ENCODE measurements at regions not wholly inside any gene's neighbourhood (a gene's known extent, or its start where the extent isn't known, plus 50 kb on each side); places are given as distances from the start of the nearest gene placed in this dataset.
"Not testable (repeated sequence)": the region's sequence is repeated elsewhere in the genome, so short reads cannot be mapped to it uniquely, and the experiment has no call there.

- Mint-ChIP-seq H3K36me3 (no peaks in the 10 kb centered on the region), H3K9me3 (peaks cover 6% of the 10 kb centered on the region), H3K4me3 (no peak overlapping the region), H3K27me3 (no peaks in the 10 kb centered on the region), H3K27ac (no peak overlapping the region), H3K4me1 (no peaks in the 10 kb centered on the region)
- POLR2A ChIA-PET: no interaction called here
- no peak for ATAC-seq (ENCODE audit: low read depth)
- no peak for DNase-seq
Measured at GRCh38 chr11:97615546-97615945, 1225.7 kb downstream of the JRKL start.

- POLR2A ChIA-PET: no interaction called here
- no peak overlapping the region for H3K27ac Mint-ChIP-seq
- H3K36me3 Mint-ChIP-seq: no peaks in the 10 kb centered on the region
- H3K27me3 Mint-ChIP-seq: no peaks in the 10 kb centered on the region
- DNase-seq (no peak), ATAC-seq (ENCODE audit: low read depth) (no peak)
- no peak overlapping the region for H3K4me3 Mint-ChIP-seq
- H3K4me1 Mint-ChIP-seq: no peaks in the 10 kb centered on the region
- peaks cover 6% of the 10 kb centered on the region for H3K9me3 Mint-ChIP-seq
Measured at GRCh38 chr11:97617031-97617430, 1227.2 kb downstream of the JRKL start.

GRCh38 chr11:97620007-97620406 lies 1230.2 kb downstream of the JRKL start:
- DNase-seq (no peak), ATAC-seq (ENCODE audit: low read depth) (no peak)
- no peaks in the 10 kb centered on the region for H3K36me3 Mint-ChIP-seq
- no peak overlapping the region for H3K27ac Mint-ChIP-seq
- no peaks in the 10 kb centered on the region for H3K27me3 Mint-ChIP-seq
- POLR2A ChIA-PET: no interaction called here
- H3K4me3 Mint-ChIP-seq: no peak overlapping the region
- H3K9me3 Mint-ChIP-seq: peaks cover 7% of the 10 kb centered on the region
- no peaks in the 10 kb centered on the region for H3K4me1 Mint-ChIP-seq

GRCh38 chr11:97621282-97621681 lies 1231.5 kb downstream of the JRKL start:
- Mint-ChIP-seq H3K4me1 (no peaks in the 10 kb centered on the region), H3K4me3 (no peak overlapping the region), H3K27me3 (no peaks in the 10 kb centered on the region), H3K36me3 (no peaks in the 10 kb centered on the region), H3K9me3 (peaks cover 5% of the 10 kb centered on the region), H3K27ac (no peak overlapping the region)
- ATAC-seq (ENCODE audit: low read depth): no peak
- POLR2A ChIA-PET: no interaction called here
- no peak for DNase-seq

- H3K27ac Mint-ChIP-seq: no peak overlapping the region
- H3K4me1 Mint-ChIP-seq: no peaks in the 10 kb centered on the region
- ATAC-seq (ENCODE audit: low read depth) (no peak), DNase-seq (no peak)
- POLR2A ChIA-PET: no interaction called here
- H3K4me3 Mint-ChIP-seq: no peak overlapping the region
- H3K27me3 Mint-ChIP-seq: no peaks in the 10 kb centered on the region
- H3K9me3 Mint-ChIP-seq: peaks cover 4% of the 10 kb centered on the region
- H3K36me3 Mint-ChIP-seq: no peaks in the 10 kb centered on the region
Measured at GRCh38 chr11:97622795-97623194, 1233.0 kb downstream of the JRKL start.

- ATAC-seq (ENCODE audit: low read depth); H3K27ac Mint-ChIP-seq; H3K27me3 Mint-ChIP-seq; H3K36me3 Mint-ChIP-seq; H3K4me1 Mint-ChIP-seq; POLR2A ChIA-PET; DNase-seq; H3K4me3 Mint-ChIP-seq: not testable (repeated sequence)
- peaks cover 15% of the 10 kb centered on the region for H3K9me3 Mint-ChIP-seq
Measured at GRCh38 chr11:97636741-97637140, 1246.9 kb downstream of the JRKL start.

- H3K36me3 Mint-ChIP-seq: no peaks in the 10 kb centered on the region
- no peaks in the 10 kb centered on the region for H3K4me1 Mint-ChIP-seq
- DNase-seq: no peak
- H3K4me3 Mint-ChIP-seq: no peak overlapping the region
- no peak for ATAC-seq (ENCODE audit: low read depth)
- H3K9me3 Mint-ChIP-seq: peaks cover 15% of the 10 kb centered on the region
- POLR2A ChIA-PET: no interaction called here
- H3K27me3 Mint-ChIP-seq: no peaks in the 10 kb centered on the region
- H3K27ac Mint-ChIP-seq: no peak overlapping the region
Measured at GRCh38 chr11:97637701-97638100, 1247.9 kb downstream of the JRKL start.

- no peak for ATAC-seq (ENCODE audit: low read depth)
- no peak for DNase-seq
- POLR2A ChIA-PET: no interaction called here
- no peaks in the 10 kb centered on the region for H3K4me1 Mint-ChIP-seq
- H3K27ac Mint-ChIP-seq: no peak overlapping the region
- H3K36me3 Mint-ChIP-seq: no peaks in the 10 kb centered on the region
- no peaks in the 10 kb centered on the region for H3K27me3 Mint-ChIP-seq
- H3K4me3 Mint-ChIP-seq: no peak overlapping the region
- peaks cover 15% of the 10 kb centered on the region for H3K9me3 Mint-ChIP-seq
Measured at GRCh38 chr11:97638641-97639224, 1248.9 kb downstream of the JRKL start.

GRCh38 chr11:97641988-97642387 lies 1252.2 kb downstream of the JRKL start:
- no peak for ATAC-seq (ENCODE audit: low read depth)
- Mint-ChIP-seq H3K9me3 (peaks cover 10% of the 10 kb centered on the region), H3K4me3 (no peak overlapping the region), H3K27me3 (no peaks in the 10 kb centered on the region), H3K27ac (no peak overlapping the region), H3K4me1 (no peaks in the 10 kb centered on the region), H3K36me3 (no peaks in the 10 kb centered on the region)
- POLR2A ChIA-PET: no interaction called here
- DNase-seq: no peak

- H3K4me3 Mint-ChIP-seq: no peak overlapping the region
- no peak overlapping the region for H3K27ac Mint-ChIP-seq
- ATAC-seq (ENCODE audit: low read depth) (no peak), DNase-seq (no peak)
- H3K36me3 Mint-ChIP-seq: no peaks in the 10 kb centered on the region
- no peaks in the 10 kb centered on the region for H3K27me3 Mint-ChIP-seq
- H3K9me3 Mint-ChIP-seq: peaks cover 7% of the 10 kb centered on the region
- no peaks in the 10 kb centered on the region for H3K4me1 Mint-ChIP-seq
- POLR2A ChIA-PET: no interaction called here
Measured at GRCh38 chr11:97645736-97646135, 1255.9 kb downstream of the JRKL start.

- Mint-ChIP-seq H3K36me3 (no peaks in the 10 kb centered on the region), H3K4me1 (no peaks in the 10 kb centered on the region), H3K27me3 (no peaks in the 10 kb centered on the region), H3K9me3 (no peaks in the 10 kb centered on the region), H3K27ac (no peak overlapping the region), H3K4me3 (no peak overlapping the region)
- DNase-seq: no peak
- no peak for ATAC-seq (ENCODE audit: low read depth)
- POLR2A ChIA-PET: no interaction called here
Measured at GRCh38 chr11:97656356-97656755, 1266.5 kb downstream of the JRKL start.

GRCh38 chr11:97657852-97658251 lies 1268.0 kb downstream of the JRKL start:
- no peaks in the 10 kb centered on the region for H3K36me3 Mint-ChIP-seq
- no peaks in the 10 kb centered on the region for H3K27me3 Mint-ChIP-seq
- ATAC-seq (ENCODE audit: low read depth): no peak
- no peak overlapping the region for H3K27ac Mint-ChIP-seq
- H3K4me3 Mint-ChIP-seq: no peak overlapping the region
- POLR2A ChIA-PET: no interaction called here
- DNase-seq: no peak
- H3K4me1 Mint-ChIP-seq: no peaks in the 10 kb centered on the region
- H3K9me3 Mint-ChIP-seq: no peaks in the 10 kb centered on the region

GRCh38 chr11:97667057-97667456 lies 1277.2 kb downstream of the JRKL start:
- H3K4me3 Mint-ChIP-seq: no peak overlapping the region
- POLR2A ChIA-PET: no interaction called here

GRCh38 chr11:97683733-97684132 lies 1293.9 kb downstream of the JRKL start:
- H3K4me1 Mint-ChIP-seq: no peaks in the 10 kb centered on the region
- H3K9me3 Mint-ChIP-seq: peaks cover 5% of the 10 kb centered on the region
- ATAC-seq (ENCODE audit: low read depth) (no peak), DNase-seq (no peak)
- no peak overlapping the region for H3K4me3 Mint-ChIP-seq
- no peaks in the 10 kb centered on the region for H3K36me3 Mint-ChIP-seq
- no peak overlapping the region for H3K27ac Mint-ChIP-seq
- POLR2A ChIA-PET: no interaction called here
- H3K27me3 Mint-ChIP-seq: no peaks in the 10 kb centered on the region

More at GRCh38 chr11:97667057-97667456, 1277.2 kb downstream of the JRKL start:
- ATAC-seq (ENCODE audit: low read depth) (no peak), DNase-seq (no peak)
- Mint-ChIP-seq H3K36me3 (no peaks in the 10 kb centered on the region), H3K27me3 (no peaks in the 10 kb centered on the region), H3K4me1 (no peaks in the 10 kb centered on the region), H3K9me3 (peaks cover 2% of the 10 kb centered on the region), H3K27ac (no peak overlapping the region)

Measured in activated naive CD8-positive, alpha-beta T cell treated with anti-CD3 and anti-CD28 coated beads, Interleukin-2, amount 10 ng/mL, durations not matched to agents 7 days and 5 days (primary cell).